RKO (cell line): ENCODE measurements at regions not wholly inside any gene's neighbourhood (a gene's known extent, or its start where the extent isn't known, plus 50 kb on each side); places are given as distances from the start of the nearest gene placed in this dataset.
"Not testable (repeated sequence)": the region's sequence is repeated elsewhere in the genome, so short reads cannot be mapped to it uniquely, and the experiment has no call there.

ENCODE experiments used
- DNase-seq: peaks from one replicate; pipeline ENCODE4 v3.0.0-alpha.2; 2016; ENCODE audit warnings: low spot score

GRCh38 chr21:36601362-36601761 is 97.6 kb upstream of the SIM2 start:
- DNase-seq: no peak

- DNase-seq: no peak
These were observed 96.2 kb upstream of the SIM2 start for GRCh38 chr21:36602735-36603134.

- no peak for DNase-seq
These were observed 95.7 kb upstream of the SIM2 start for GRCh38 chr21:36603221-36603620.

GRCh38 chr21:36605426-36605825 is 93.5 kb upstream of the SIM2 start:
- DNase-seq: no peak

GRCh38 chr21:36606287-36606982 is 92.5 kb upstream of the SIM2 start:
- no peak for DNase-seq

- DNase-seq: no peak
These were observed 92.0 kb upstream of the SIM2 start for GRCh38 chr21:36606983-36607325.

- no peak for DNase-seq
These were observed 90.6 kb upstream of the SIM2 start for GRCh38 chr21:36608041-36608896.

- DNase-seq: no peak
These were observed 90.1 kb upstream of the SIM2 start for GRCh38 chr21:36608897-36609225.

GRCh38 chr21:36609654-36610053 is 89.3 kb upstream of the SIM2 start:
- no peak for DNase-seq

GRCh38 chr21:36610201-36610600 is 88.7 kb upstream of the SIM2 start:
- no peak for DNase-seq

GRCh38 chr21:36610935-36611334 is 88.0 kb upstream of the SIM2 start:
- DNase-seq: no peak

- no peak for DNase-seq
These were observed 87.5 kb upstream of the SIM2 start for GRCh38 chr21:36611379-36611778.

GRCh38 chr21:36613059-36613458 is 85.9 kb upstream of the SIM2 start:
- DNase-seq: no peak

- no peak for DNase-seq
These were observed 85.4 kb upstream of the SIM2 start for GRCh38 chr21:36613554-36613953.

- DNase-seq: peak; percentile 7
These were observed 83.5 kb upstream of the SIM2 start for GRCh38 chr21:36615274-36615964.

GRCh38 chr21:36616773-36617172 is 82.1 kb upstream of the SIM2 start:
- not testable (repeated sequence) for DNase-seq

- not testable (repeated sequence) for DNase-seq
These were observed 77.1 kb upstream of the SIM2 start for GRCh38 chr21:36621794-36622193.

GRCh38 chr21:36624105-36624504 is 74.8 kb upstream of the SIM2 start:
- no peak for DNase-seq

GRCh38 chr21:36626791-36627190 is 72.1 kb upstream of the SIM2 start:
- DNase-seq: no peak

GRCh38 chr21:36627242-36627641 is 71.7 kb upstream of the SIM2 start:
- peak; percentile 74 for DNase-seq

GRCh38 chr21:36628106-36628505 is 70.8 kb upstream of the SIM2 start:
- no peak for DNase-seq

GRCh38 chr21:36628761-36629460 is 70.0 kb upstream of the SIM2 start:
- DNase-seq: no peak
